ENCODE measurements at regions not wholly inside any gene's neighbourhood (a gene's known extent, or its start where the extent isn't known, plus 50 kb on each side); places are given as distances from the start of the nearest gene placed in this dataset.

GRCh38 chr4:169334335-169334734, 63.6 kb upstream of the SH3RF1 start:
- Histone ChIP-seq H4K20me1 (ENCODE audit: insufficient read depth, low read length) (no peaks in the 10 kb centered on the region; the same call in 1 of the 2 replicates), H3K23ac (ENCODE audit: low read depth, low read length) (no peak overlapping the region), H2AFZ (replicated peaks; ENCODE audit: low read length, poor library complexity) (peak overlapping the region; percentile 38), H3K79me1 (ENCODE audit: low read depth in 1 of 2, low read length in 2 of 2) (no peaks in the 10 kb centered on the region), H3K27me3 (ENCODE audit: control insufficient read depth, insufficient read depth, low read length) (no peaks in the 10 kb centered on the region), H3K36me3 (ENCODE audit: control insufficient read depth, insufficient read depth, low read length) (no peaks in the 10 kb centered on the region), H2BK120ac (ENCODE audit: low read depth, low read length) (peak overlapping the region; percentile 77), H3K56ac (ENCODE audit: extremely low read depth, insufficient read depth, low read length) (no peak overlapping the region), H2BK15ac (ENCODE audit: low read depth, low read length) (peak overlapping the region; percentile 68; the same call in 1 of the 3 replicates), H2BK5ac (ENCODE audit: low read depth, low read length, poor library complexity, severe bottlenecking) (no peak overlapping the region), H2AK9ac (replicated peaks; ENCODE audit: low read depth, low read length, poor library complexity) (peak overlapping the region; percentile 60), H4K5ac (ENCODE audit: low read depth, low read length) (no peak overlapping the region), H3K9ac (ENCODE audit: low read depth, low read length) (no peak overlapping the region), H2BK20ac (ENCODE audit: low read depth, low read length) (peak overlapping the region; percentile 89; the same call in 1 of the 2 replicates), H4K91ac (ENCODE audit: insufficient read depth, low read depth, low read length) (peak overlapping the region; percentile 40; the same call in 1 of the 2 replicates), H3K27ac (ENCODE audit: insufficient read depth, low read length) (no peak overlapping the region), H3K9me1 (ENCODE audit: insufficient read depth, low read length) (peaks cover 10% of the 10 kb centered on the region), H2AK5ac (ENCODE audit: low read depth, low read length) (peak overlapping the region; percentile 87; the same call in 1 of the 2 replicates), H4K8ac (ENCODE audit: low read depth in 2 of 2, low read length in 2 of 2) (peak overlapping the region in 1 of 2 experiments; percentile 39; a peak in 1 of 4 replicates), H3K4me1 (ENCODE audit: control insufficient read depth, insufficient read depth, low read length) (peaks cover 8% of the 10 kb centered on the region), H3K9me3 (ENCODE audit: control insufficient read depth, insufficient read depth, low read length) (no peaks in the 10 kb centered on the region), H3K4ac (ENCODE audit: low read depth, low read length) (peak overlapping the region; percentile 69; the same call in 1 of the 2 replicates), H3K4me3 (ENCODE audit: insufficient read depth, low read depth, low read length) (no peak overlapping the region), H3K14ac (replicated peaks; ENCODE audit: low read depth, low read length) (peak overlapping the region; percentile 82), H3K18ac (ENCODE audit: low read depth, low read length) (no peak overlapping the region), H3K4me2 (ENCODE audit: low read depth, low read length) (no peak overlapping the region)
- dilution Hi-C loops (cut with HindIII; ENCODE audit: low sequenced_read_pairs, unreplicated experiment) (no loop called here), intact Hi-C loops (cut with micrococcal nuclease) (no loop called here), in situ Hi-C loops (cut with MboI; ENCODE audit: low sequenced_read_pairs) (no loop called here)
- ChIA-PET POLR2A (ENCODE audit: unreplicated experiment) (no interaction called here), CTCF (no interaction called here)
- ATAC-seq (ENCODE audit: low read depth) (no peak), DNase-seq (no peak)
- 100% methylated on average over 1 of the region's 5 CpGs; no CpG with 5 or more reads in 1 of the 2 experiments for WGBS, 2 experiments (ENCODE audit: extremely low coverage in 2 of 2, insufficient read length in 1 of 2)
- no peak for TF ChIP-seq MAFK (IDR thresholded peaks at IDR 0.05; ENCODE audit: low read depth, low read length)
- no peak for TF ChIP-seq MXI1 (IDR thresholded peaks at IDR 0.05; ENCODE audit: borderline replicate concordance, low read depth, low read length)
- BruUV-seq (replicated peaks): no TSS peak
